Endothelial cell of umbilical vein (primary cell): ENCODE measurements at regions not wholly inside any gene's neighbourhood (a gene's known extent, or its start where the extent isn't known, plus 50 kb on each side); places are given as distances from the start of the nearest gene placed in this dataset.

Source experiments
- EZH2 ChIP-seq: IDR thresholded peaks from 2 replicates; pipeline ENCODE4 v1.6.1; 2012; ENCODE audit warnings: borderline replicate concordance, low read depth, mild to moderate bottlenecking, moderate library complexity, low read length, inconsistent platforms; ENCODE audit not compliant: severe bottlenecking
- FOS ChIP-seq: IDR thresholded peaks from 2 replicates; pipeline ENCODE4 v1.6.1; 2011; ENCODE audit warnings: mild to moderate bottlenecking, low read length, moderate library complexity, borderline replicate concordance; ENCODE audit not compliant: insufficient read depth
- MAX ChIP-seq: IDR thresholded peaks from 2 replicates; pipeline ENCODE4 v1.6.1; 2011; ENCODE audit not compliant: insufficient read depth, insufficient read length
- MYC ChIP-seq: IDR thresholded peaks from one replicate; pipeline ENCODE4 v1.6.1; 2011; ENCODE audit warnings: mild to moderate bottlenecking, low read depth, low read length
- POLR2A ChIP-seq: IDR thresholded peaks from 2 replicates; pipeline ENCODE4 v1.6.1; 2012; ENCODE audit warnings: low read depth, mild to moderate bottlenecking, control low read depth, low read length
- POLR2AphosphoS5 ChIP-seq: IDR thresholded peaks from 2 replicates; pipeline ENCODE4 v1.6.1; 2012; ENCODE audit warnings: low read depth, mild to moderate bottlenecking, control low read depth, low read length, moderate library complexity; ENCODE audit not compliant: insufficient read depth
- TF ChIP-seq, protein P1 (sequence below), 2 donors: IDR thresholded peaks; 1 replicate in 1 of 2; 2 replicates in 1 of 2; pipeline ENCODE4 v1.5.1; 2011; ENCODE audit warnings: low read length in 2 of 2, mild to moderate bottlenecking in 2 of 2, moderate library complexity in 2 of 2, control low read depth in 1 of 2, inconsistent platforms in 1 of 2, low read depth in 1 of 2; ENCODE audit not compliant: insufficient read depth in 1 of 2; ENCODE audit errors: extremely low read depth in 1 of 2

GRCh38 chr10:78759456-78760120 lies 309.2 kb upstream of the ZMIZ1 start:
- TF ChIP-seq POLR2A: no peak
- TF ChIP-seq, protein P1, sequence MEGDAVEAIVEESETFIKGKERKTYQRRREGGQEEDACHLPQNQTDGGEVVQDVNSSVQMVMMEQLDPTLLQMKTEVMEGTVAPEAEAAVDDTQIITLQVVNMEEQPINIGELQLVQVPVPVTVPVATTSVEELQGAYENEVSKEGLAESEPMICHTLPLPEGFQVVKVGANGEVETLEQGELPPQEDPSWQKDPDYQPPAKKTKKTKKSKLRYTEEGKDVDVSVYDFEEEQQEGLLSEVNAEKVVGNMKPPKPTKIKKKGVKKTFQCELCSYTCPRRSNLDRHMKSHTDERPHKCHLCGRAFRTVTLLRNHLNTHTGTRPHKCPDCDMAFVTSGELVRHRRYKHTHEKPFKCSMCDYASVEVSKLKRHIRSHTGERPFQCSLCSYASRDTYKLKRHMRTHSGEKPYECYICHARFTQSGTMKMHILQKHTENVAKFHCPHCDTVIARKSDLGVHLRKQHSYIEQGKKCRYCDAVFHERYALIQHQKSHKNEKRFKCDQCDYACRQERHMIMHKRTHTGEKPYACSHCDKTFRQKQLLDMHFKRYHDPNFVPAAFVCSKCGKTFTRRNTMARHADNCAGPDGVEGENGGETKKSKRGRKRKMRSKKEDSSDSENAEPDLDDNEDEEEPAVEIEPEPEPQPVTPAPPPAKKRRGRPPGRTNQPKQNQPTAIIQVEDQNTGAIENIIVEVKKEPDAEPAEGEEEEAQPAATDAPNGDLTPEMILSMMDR (IDR thresholded peaks at IDR 0.05; ENCODE audit: extremely low read depth in 1 of 2, insufficient read depth in 1 of 2, low read depth in 1 of 2, low read length in 2 of 2): no peak
- no peak for TF ChIP-seq POLR2AphosphoS5
- no peak for TF ChIP-seq EZH2
- no peak for TF ChIP-seq MAX
- no peak for TF ChIP-seq FOS
- TF ChIP-seq MYC: no peak
